Neuron (in vitro differentiated cells): ENCODE measurements at regions not wholly inside any gene's neighbourhood (a gene's known extent, or its start where the extent isn't known, plus 50 kb on each side); places are given as distances from the start of the nearest gene placed in this dataset.
"Not testable (repeated sequence)": the region's sequence is repeated elsewhere in the genome, so short reads cannot be mapped to it uniquely, and the experiment has no call there.

Source experiments
- H2AFZ ChIP-seq: one replicate; pipeline ENCODE4 v1.6.1; 2013; ENCODE audit warnings: low read depth, mild to moderate bottlenecking, inconsistent platforms, low read length, moderate library complexity
- H3K27me3 ChIP-seq: one replicate; pipeline ENCODE4 v1.6.1; 2013; ENCODE audit warnings: low read length; ENCODE audit not compliant: insufficient read depth
- H3K36me3 ChIP-seq: one replicate; pipeline ENCODE4 v1.6.1; 2013; ENCODE audit warnings: low read length; ENCODE audit not compliant: insufficient read depth
- H3K4me1 ChIP-seq: one replicate; pipeline ENCODE4 v1.6.1; 2013; ENCODE audit warnings: low read length; ENCODE audit not compliant: insufficient read depth
- H3K4me3 ChIP-seq: 2 replicates; pipeline ENCODE4 v1.5.1; 2013; ENCODE audit warnings: mild to moderate bottlenecking, low read length, moderate library complexity
- H3K9me3 ChIP-seq: one replicate; pipeline ENCODE4 v1.6.1; 2013; ENCODE audit warnings: low read length

DNA sequence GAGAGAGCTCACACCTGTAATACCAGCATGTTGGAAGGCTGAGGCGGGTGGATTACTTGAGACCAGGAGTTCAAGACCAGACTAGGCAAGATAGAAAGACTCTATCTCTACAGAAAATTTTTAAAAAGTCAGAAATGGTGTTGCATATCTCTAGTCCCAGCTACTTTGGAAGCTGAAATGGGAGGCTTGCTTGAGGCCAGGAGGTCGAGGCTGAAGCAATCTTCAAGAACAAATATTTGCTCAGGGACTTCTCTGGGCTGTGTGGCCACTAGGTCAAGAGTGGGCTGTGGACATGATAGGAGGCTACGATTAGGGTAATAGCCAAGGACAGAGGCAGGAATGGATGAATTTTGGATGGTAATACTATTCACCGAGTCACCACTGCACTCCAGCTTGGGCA lies 135.8 kb upstream of the PEG3 start:
- H2AFZ ChIP-seq, result no peak overlapping the region
- H3K4me3 ChIP-seq, result no peak overlapping the region
- H3K27me3 ChIP-seq, result no peaks in the 10 kb centered on the region
- H3K36me3 ChIP-seq, result no peaks in the 10 kb centered on the region
- peaks cover 4% of the 10 kb centered on the region for H3K9me3 ChIP-seq
- H3K4me1 ChIP-seq, result peaks cover 25% of the 10 kb centered on the region

DNA sequence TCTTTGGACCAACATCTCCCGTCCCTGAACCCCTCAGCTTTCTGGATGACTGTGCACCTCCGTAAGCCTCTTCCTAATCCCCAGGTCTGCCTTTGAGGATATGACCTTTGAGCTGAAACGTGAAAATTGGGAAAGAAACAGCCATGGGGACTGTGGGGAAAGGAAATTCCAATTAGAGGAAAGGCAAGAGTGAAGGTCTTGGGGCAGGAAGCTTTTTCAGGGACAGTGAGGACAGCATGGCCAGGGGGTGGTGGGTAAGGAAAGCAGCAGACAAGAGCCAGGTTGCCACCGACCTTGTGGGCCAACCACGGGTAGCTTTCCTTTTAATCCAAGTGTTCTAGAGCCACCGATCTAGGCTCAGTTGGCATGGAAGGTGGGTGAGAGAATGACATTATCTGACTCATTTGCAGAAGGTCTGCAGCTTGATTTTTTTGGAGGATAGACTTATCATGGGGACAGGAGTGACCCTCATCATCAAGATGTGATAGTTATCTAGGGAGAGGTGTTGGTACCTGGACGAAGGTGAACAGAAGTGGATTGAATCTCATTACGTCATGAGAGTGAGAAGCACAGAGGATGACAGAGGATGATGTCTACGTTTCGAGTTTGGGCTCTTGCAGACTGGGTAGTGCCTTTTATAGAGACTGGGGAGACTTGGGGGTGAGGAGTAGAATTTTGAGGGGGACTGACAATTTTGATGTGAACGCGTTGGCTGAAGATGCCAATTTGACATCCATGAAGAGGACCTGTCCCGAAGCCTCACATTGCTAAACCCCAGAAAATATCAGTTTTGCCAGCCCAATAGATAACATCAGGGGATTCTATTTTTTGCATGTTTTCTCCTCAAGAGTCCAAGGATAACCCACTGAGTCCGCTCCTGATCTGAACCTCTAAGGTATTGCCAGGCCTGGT lies 136.7 kb upstream of the PEG3 start:
- Histone ChIP-seq H3K9me3 (peaks cover 4% of the 10 kb centered on the region), H3K4me1 (peaks cover 25% of the 10 kb centered on the region), H3K4me3 (no peak overlapping the region), H3K27me3 (no peaks in the 10 kb centered on the region), H2AFZ (no peak overlapping the region), H3K36me3 (no peaks in the 10 kb centered on the region)

DNA sequence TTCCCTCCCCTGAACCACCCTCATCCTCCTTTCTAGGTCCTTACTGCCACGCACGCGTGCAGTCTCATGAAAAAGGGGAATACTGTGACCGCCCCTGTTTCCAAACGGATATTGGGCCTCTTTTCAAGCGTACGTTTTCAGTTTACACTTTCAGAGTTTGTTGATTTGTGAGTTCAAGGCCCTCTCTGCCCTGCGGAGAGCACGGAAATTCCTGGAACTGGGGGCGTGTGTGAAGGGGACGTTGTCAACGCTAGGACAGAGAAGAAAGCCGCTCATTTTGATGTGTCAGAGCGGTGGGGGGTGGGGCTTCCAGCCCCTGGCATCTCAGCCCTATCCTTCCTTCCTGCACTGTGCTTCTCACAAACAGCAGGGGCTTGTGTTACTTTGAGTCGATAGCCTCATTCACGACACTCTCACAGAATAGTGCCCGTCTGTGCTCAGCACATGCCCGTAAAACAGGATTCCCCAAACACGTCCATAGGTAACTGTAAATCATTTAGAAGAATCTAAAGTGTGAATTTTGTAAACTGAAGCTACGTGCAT lies 137.6 kb upstream of the PEG3 start:
- Histone ChIP-seq H3K4me1 (peaks cover 30% of the 10 kb centered on the region), H2AFZ (no peak overlapping the region), H3K36me3 (no peaks in the 10 kb centered on the region), H3K27me3 (no peaks in the 10 kb centered on the region), H3K4me3 (no peak overlapping the region), H3K9me3 (peaks cover 4% of the 10 kb centered on the region)

DNA sequence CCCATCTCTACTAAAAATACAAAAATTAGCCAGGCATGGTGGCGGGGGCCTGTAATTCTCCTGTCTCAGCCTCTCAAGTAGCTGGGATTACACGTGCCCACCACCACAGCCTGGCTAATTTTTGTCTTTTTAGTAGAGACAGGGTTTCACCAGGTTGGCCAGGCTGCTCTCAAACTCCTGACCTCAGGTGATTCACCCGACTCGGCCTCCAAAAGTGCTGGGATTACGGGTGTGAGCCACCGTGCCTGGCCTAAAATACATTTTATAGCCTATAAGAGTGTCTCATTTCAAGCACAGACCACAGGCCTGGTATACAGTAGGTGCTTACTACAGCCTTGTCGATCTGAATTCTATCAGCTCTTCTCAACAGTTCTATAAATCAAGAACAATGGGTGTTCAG lies 139.5 kb upstream of the USP29 start:
- H3K4me1 ChIP-seq, result peaks cover 16% of the 10 kb centered on the region
- not testable (repeated sequence) for H3K36me3 ChIP-seq, H3K9me3 ChIP-seq, H3K27me3 ChIP-seq, H3K4me3 ChIP-seq, H2AFZ ChIP-seq

DNA sequence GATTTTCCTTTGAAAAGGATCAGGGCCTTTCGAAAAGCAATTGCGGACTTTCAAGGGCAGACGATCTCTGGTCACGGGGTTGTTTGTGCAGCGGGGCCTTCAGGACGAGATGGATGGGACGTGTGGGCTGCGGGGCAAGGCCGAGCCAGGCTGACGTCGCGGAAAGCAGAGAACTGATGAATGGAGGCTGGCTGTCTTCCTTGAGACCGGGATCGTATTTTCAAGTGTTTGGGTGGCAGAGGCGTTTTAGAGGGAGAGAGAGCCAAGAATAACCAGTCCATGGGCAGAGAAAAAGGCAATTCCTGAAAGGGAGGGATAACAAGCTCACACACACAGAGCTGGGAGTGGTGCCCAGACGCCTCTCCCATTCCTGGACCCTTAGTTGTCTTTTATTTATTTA lies 138.9 kb upstream of the USP29 start:
- peaks cover 4% of the 10 kb centered on the region for H3K9me3 ChIP-seq

DNA sequence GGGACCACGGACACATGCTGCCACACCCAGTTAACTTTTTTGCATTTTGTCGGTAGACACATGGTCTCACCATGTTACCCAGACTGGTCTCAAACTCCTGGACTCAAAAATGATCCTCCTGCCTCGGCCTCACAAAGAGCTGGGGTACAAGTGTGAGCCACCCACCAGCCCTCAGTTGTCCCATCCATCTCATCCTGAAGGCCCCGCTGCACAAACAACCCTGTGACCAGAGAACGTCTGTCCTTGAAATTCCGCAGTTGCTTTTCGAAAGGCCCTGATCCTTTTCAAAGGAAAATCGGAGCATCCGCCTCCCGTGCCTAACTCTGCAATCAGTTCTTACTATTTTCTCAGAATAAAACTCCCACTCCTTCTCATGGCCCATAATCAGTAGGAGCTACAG lies 138.3 kb upstream of the USP29 start:
- H3K9me3 ChIP-seq, H3K36me3 ChIP-seq: not testable (repeated sequence)
- peaks cover 11% of the 10 kb centered on the region for H3K4me1 ChIP-seq

More for the DNA sequence above, 138.9 kb upstream of the USP29 start:
- no peaks in the 10 kb centered on the region for H3K36me3 ChIP-seq
- H3K4me1 ChIP-seq, result peaks cover 11% of the 10 kb centered on the region
- no peaks in the 10 kb centered on the region for H3K27me3 ChIP-seq
- no peak overlapping the region for H3K4me3 ChIP-seq
- no peak overlapping the region for H2AFZ ChIP-seq

DNA sequence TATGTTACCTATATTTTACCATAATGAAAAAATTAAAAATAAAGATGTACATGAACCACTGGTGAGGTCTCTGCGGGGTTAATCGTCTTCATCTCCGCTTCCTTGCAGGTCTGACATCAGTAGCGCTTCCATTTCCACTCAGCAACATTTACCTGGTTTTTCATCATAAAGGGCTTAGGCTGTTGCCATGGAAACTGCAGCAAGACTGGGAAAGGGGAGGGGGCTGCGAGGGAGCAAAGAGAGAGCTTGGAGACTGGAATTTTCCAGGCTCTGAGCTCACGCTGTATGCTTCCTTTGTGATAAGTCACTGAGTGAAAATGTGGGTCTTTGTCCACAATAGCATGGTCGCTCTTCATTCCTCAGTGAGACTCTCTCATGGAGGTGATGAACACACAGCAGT lies 136.6 kb upstream of the USP29 start:
- Histone ChIP-seq H2AFZ (no peak overlapping the region), H3K27me3 (no peaks in the 10 kb centered on the region), H3K4me1 (peaks cover 16% of the 10 kb centered on the region), H3K36me3 (no peaks in the 10 kb centered on the region), H3K9me3 (peaks cover 2% of the 10 kb centered on the region), H3K4me3 (no peak overlapping the region)

More for the DNA sequence above, 138.3 kb upstream of the USP29 start:
- H3K4me3 ChIP-seq, H3K27me3 ChIP-seq, H2AFZ ChIP-seq: not testable (repeated sequence)

DNA sequence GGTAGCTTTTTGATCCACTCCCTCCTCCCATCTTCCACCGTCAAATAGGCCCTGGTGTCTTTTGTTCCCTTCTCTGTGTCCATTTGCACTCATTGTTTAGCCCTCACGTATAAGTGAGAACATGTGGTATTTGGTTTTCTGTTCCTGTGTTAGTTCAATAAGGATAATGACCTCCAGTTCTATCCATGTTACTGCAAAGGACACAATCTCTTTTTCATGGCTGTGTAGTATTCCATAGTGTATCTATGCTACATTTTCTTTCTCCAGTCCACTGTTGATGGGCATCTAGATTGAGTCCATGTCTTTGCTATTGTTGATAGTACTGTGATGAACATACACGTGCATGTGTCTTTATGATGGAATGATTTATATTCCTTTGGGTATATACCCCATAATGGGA lies 136.0 kb upstream of the USP29 start:
- Histone ChIP-seq H3K9me3 (peaks cover 2% of the 10 kb centered on the region), H3K27me3 (no peaks in the 10 kb centered on the region), H3K36me3 (no peaks in the 10 kb centered on the region), H2AFZ (no peak overlapping the region), H3K4me1 (peaks cover 20% of the 10 kb centered on the region), H3K4me3 (no peak overlapping the region)

DNA sequence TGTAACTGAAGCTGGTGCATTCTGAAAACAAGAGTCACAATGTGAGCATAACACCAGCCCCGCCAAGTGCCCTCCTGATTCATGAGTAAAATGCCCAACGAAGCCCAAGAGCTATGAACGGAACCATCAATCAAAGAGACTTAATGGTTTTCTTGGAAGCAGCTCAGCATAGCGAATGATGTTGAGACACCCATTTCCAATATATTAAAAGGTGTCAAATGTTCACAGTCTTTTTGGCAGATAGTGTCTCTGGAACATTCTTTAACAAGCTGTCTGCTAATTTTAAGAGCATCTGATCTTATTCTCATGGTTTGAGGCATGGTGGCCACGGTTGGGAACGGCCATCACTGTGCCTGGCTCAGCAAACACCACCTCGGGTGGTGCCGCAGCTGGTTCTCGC lies 133.4 kb upstream of the USP29 start:
- Histone ChIP-seq H3K27me3 (no peaks in the 10 kb centered on the region), H2AFZ (no peak overlapping the region), H3K4me3 (no peak overlapping the region), H3K9me3 (peaks cover 2% of the 10 kb centered on the region), H3K4me1 (peaks cover 25% of the 10 kb centered on the region), H3K36me3 (no peaks in the 10 kb centered on the region)

DNA sequence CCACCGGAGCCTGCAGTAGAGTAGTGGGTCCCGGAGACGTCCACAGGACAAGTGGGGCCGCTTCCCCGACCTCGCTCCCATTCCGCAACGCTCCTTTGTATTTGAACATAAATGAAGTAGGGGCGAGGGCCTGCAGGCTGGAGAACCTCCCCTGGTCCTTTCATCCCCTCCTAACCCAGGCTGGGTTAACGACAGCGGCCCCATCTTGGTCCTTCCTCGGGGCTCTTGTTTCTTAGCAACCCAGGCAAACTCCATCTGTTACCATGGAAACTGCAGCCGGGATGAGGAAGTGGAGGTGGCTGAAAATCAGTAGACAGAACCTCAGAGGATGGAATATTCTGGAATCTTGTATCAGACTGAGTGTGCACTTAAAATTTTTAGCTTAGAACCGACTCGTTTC lies 132.6 kb upstream of the USP29 start:
- Histone ChIP-seq H3K27me3 (no peaks in the 10 kb centered on the region), H3K9me3 (peaks cover 6% of the 10 kb centered on the region), H2AFZ (no peak overlapping the region), H3K36me3 (no peaks in the 10 kb centered on the region), H3K4me1 (peaks cover 25% of the 10 kb centered on the region), H3K4me3 (no peak overlapping the region)

DNA sequence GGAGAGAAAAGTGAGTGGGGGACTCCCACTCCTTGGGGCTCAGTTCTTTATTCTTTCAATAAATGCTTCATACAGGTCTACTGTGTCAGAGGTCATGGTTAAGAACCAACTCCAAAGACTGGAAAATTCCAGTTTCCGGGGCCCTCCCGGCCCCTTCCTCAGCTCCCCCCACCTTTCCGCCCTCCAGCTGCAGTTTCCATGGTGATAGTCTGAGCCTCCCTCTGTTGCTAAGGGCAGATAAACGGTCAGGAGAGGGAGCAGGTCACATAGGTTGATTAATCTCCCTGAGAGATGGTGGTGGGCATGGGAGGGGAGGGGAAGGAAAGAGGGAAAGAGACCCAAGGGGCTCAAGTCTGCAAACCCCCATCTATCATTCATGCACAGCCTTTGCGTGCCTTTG lies 131.5 kb upstream of the USP29 start:
- Histone ChIP-seq H3K4me3 (no peak overlapping the region), H2AFZ (no peak overlapping the region), H3K4me1 (peaks cover 18% of the 10 kb centered on the region), H3K36me3 (no peaks in the 10 kb centered on the region), H3K9me3 (peaks cover 7% of the 10 kb centered on the region), H3K27me3 (no peaks in the 10 kb centered on the region)

DNA sequence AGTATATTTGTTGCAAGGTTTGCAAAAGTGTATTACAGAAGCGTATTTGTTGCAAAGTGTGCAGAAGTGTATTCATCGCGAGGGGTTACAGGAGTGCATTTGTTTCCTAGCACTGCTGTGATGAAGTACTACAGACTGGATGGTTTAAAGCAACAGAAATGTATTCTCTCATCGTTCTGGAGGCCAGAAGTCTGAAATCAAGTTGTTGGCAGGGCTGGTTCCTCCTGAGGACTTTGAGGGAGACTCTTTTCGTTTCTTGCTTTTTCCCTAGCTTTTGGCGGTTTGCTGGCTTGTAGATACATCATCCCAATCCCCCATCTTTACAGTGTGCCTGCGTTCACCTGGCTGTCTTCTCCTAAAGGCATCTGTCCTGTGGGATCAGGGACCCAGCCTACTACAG lies 127.9 kb upstream of the USP29 start:
- Histone ChIP-seq H2AFZ (no peak overlapping the region), H3K4me3 (no peak overlapping the region), H3K27me3 (no peaks in the 10 kb centered on the region), H3K36me3 (no peaks in the 10 kb centered on the region), H3K9me3 (peaks cover 19% of the 10 kb centered on the region), H3K4me1 (peaks cover 21% of the 10 kb centered on the region)

DNA sequence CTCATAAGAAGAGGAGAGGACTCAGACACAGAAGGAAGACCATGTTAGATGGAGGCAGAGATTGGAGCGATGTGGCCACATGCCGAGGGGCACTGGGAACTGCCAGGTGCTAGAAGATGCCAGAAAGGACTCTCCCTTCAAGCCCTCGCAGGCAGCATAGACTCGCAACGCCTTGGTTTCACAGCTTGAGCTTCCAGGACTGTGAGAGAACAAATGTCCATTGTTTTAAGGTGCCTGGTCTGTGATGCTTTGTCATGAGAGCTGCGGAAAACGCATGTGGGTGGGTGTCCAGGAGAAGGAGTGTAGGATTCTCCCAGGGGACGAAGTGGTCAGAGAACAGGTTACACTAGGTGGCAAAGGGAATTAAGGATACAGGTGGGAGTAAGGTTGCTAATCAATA lies 125.9 kb upstream of the USP29 start:
- Histone ChIP-seq H3K4me3 (no peak overlapping the region), H3K4me1 (peaks cover 12% of the 10 kb centered on the region), H2AFZ (no peak overlapping the region), H3K27me3 (no peaks in the 10 kb centered on the region), H3K9me3 (peaks cover 19% of the 10 kb centered on the region), H3K36me3 (no peaks in the 10 kb centered on the region)
